ENCODE measurements at regions not wholly inside any gene's neighbourhood (a gene's known extent, or its start where the extent isn't known, plus 50 kb on each side); places are given as distances from the start of the nearest gene placed in this dataset.

- DNase-seq, result no peak
Measured at GRCh38 chr12:107539196-107539939, 146.2 kb upstream of the PWP1 start.

DNA sequence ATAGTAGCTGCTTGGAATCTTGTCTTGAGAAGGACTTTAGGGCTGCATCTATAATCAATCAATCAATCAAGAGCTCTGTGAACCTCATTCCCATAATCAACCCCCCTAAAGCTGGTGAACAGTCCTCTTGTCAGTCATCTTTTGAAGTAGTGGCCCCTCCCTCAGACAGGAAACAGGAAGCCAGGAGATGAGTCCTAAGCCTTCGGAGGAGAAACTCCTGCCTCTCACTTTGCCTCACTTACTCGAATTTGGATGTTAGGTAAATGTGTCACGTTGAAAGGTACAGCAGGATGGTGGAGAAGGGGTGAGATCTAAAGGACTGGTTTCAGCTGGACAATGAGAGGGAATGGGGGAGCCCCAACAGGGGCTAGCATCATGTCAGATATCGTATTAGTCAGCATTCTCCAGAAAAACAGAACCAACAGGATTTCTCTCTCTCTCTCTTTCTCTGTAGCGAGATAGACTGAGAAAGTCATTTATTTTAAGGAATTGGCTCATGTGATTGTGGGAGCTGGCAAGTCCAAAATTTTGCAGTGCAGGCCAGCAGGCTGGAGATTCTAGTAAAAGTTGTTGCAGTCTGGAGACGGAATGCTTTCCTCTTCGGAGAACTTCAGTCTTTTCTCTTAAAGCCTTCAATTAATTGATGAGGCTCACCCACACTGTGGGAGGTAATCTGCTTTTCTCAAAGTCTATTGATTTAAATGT is 144.4 kb upstream of the PWP1 start:
- no peak for DNase-seq

DNA sequence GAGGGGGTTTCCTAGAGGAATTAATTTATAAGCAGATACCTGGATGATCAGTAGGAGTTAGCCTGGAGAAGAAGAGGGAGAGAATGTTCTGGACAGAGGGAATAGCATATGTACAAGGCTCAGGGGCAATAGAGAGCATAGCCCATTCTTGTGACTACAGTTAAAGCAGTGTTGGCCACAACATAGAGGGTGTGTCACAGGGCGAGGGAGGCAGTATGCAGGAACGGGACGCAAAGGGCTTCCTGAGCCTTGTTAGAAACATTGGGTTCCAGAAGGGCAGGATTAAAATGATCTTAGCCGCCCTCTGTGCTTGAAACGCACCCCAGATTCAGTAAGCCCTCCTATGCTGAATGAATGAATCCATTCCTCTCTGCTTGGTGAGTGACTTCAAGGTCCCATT is 142.2 kb upstream of the PWP1 start:
- DNase-seq, result no peak

DNA sequence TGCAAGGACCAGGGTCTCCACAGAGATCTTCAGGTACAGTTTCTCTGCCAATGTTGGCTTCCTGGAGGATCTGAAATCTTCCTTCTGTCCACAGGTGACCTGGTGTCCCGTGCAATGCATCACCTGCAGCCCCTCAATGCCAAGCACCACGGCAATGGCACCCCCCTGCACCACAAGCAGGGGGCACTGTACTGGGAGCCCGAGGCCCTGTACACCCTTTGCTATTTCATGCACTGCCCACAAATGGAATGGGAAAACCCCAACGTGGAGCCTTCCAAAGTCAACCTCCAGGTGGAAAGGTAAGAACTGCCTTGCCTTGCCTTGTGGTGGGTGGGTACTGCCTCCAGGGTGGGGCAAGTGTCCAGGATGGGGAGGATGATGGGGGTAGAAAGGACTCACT is 141.8 kb upstream of the PWP1 start:
- no peak for DNase-seq

GRCh38 chr12:107544937-107545336 is 140.7 kb upstream of the PWP1 start:
- DNase-seq, result no peak

- no peak for DNase-seq
Measured at GRCh38 chr12:107545737-107546353, 139.8 kb upstream of the PWP1 start.

DNA sequence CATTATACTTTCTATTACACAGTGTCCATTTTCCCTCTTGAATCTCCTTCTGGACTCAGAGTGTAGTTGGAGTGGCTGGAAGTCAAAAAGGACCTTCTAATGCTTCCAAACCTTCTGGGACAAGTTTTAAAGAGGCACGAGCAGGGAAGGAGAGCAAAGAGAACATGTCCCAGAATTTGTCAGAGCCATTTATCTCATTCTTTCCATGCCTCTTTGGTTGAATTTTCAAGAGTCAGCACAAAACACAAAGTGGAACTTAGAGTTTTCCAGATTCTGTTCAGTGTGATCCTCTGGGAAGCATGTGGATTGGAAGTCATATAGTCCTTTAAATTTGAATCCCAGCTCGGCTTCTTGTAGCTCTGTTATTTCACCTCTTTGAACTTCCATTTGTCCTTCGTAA is 138.2 kb upstream of the PWP1 start:
- DNase-seq, result no peak

DNA sequence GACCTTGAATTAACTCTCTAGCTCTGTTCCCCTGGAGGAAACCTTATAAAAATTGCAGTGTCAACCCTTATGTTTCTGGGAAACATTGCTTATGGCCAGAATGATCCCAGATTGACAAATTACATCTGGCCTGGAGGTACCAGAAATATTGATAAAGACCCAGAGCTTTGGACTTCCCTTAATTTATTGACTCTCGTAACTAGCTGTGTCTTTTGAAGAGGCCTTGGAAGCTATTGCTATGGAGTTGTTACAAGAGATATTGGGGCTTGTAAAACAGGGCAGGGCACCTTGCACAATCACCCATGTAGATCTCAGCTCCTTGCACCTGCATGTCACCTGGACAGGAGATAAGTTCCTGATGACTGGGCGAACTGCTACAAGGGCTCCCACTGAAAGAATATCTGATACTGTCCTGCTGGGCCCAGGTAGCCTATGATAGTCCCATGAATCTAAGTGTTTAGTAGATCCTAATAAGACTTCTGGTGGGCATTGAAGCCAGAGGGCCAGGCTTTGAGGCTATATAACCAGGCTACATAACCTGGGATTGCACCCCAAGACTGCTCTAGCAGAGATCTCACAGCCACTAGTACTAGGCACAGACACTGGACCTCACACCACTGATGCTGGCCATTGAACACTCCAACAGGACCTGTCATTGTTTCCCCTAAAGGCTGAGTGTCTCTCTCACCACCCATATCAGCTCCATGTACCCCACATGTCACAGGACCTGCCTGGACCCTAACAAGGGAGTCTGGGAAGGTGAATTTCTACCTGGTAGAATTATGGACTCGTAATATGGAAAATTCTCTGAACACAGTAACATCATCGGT is 135.7 kb upstream of the PWP1 start:
- DNase-seq, result no peak

- DNase-seq, result no peak
Measured at GRCh38 chr12:107551434-107551833, 134.2 kb upstream of the PWP1 start.

- no peak for DNase-seq
Measured at GRCh38 chr12:107552263-107552662, 133.3 kb upstream of the PWP1 start.

DNA sequence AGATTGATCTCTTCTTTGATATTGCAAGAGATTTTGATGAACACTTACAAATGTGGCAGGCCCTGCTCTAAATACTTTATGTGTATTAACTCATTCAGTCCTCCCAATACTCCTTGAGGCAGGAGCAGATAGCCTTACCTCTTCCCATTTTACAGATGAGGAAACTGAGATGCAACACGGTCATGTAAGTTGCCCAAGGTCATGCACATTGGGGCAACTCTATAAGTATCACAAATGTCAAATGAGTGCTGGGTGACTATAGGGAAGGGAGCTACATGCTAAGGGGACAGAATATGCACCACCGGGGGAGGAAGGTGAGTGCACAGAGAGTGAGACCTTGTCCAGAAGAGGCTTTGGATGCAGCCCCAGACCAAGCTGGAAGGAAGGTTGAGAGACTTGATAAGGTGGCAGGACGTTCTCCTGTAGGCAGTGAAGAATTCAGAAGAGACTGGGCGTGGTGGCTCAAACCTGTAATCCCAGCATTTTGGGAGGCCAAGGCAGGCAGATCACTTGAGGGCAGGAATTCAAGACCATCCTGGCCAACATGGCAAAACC is 132.3 kb upstream of the PWP1 start:
- no peak for DNase-seq

GRCh38 chr12:107554941-107555340 is 130.7 kb upstream of the PWP1 start:
- no peak for DNase-seq

DNA sequence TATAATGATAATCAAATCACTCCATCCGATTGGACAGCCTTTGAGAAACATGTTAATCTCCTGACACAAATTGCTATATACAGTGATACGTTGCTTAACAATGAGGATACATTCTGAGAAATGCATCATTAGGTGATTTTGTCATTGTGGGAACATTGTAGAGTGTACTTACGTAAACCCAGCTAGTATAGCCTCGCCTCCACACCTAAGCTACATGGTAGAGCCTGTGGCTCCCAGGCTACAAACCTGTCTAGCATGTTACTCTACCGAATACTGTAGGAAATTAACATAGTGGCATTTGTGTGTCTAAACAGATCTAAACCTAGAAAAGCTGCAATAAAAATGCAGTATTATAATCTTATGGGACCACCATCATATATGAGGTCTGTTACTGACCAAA is 128.6 kb upstream of the PWP1 start:
- DNase-seq, result no peak

DNA sequence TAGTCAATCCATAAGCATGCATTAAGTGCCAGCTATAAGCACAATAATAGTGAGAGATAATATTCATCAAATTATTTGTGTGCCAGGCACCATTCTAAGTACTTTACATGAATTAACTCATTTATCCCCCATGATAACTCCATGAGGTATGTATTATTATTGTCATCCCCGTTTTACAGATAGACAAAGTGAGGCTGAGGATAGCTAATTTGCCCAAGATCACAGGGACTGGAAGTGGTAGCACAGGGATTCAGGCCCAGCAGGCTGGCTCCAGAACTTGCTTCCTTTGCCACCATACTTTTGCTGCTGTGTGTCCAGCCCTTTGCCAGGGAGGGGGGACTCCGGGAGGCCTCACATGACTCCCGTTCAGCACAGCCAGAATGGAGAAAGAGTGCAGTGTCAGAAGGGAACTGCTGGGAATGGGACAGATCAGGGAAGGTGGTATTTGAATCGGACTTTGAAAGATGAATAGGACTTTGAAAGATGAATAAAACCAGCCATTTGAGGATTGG is 128.0 kb upstream of the PWP1 start:
- no peak for DNase-seq

DNA sequence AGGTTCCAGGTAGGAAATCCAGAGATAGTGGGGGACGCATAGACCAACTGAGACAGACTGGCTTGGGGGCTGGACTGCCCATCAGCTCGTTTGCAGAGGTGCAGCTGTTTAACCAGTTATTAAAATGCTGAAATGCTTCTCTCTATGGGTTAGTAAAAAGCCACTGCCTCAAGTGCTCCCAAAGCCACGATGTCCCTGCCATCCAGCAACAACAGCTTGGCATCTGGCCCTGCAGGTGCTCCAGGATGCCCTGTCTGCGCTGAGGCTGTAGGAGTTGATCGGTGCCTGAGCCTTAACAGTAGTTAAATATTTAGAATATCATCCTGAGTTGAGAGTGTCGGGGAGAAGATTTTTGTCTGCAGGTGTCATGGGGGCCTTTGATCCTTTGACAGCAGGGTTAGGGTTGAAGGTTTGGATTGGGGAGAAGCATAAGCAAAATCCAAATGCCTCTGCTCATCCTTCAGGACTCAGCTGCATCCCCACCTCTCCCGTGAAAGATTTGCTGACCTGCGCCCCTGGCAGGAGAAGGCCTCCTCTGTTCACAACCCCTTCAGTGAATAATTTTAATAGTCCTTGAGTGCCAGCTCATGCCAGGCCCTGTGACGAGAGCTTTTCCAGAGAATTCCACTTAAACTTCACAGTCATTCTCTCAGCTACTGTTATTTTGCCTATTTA is 127.3 kb upstream of the PWP1 start:
- DNase-seq, result no peak

- DNase-seq, result no peak
Measured at GRCh38 chr12:107558816-107559382, 126.7 kb upstream of the PWP1 start.

GRCh38 chr12:107560165-107560898 is 125.3 kb upstream of the PWP1 start:
- no peak for DNase-seq

DNA sequence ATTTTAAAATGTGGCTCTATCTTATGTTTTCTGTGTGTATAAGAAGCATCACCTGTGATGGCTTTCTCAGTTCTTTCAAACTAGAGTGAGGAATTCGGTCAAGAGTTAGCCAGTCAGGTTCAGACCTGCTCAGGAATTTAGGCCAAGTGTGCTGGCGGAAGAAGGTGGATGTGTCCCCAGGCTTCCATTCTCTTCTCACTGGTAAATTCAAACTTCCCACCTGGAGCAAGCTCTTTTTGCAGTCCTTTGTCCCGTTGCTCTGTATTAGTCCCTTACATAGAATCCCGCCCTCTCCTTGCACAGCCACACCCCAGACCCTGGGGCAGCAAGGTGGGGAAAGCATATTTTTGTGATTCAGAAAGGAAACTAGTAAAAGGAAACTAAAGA is 124.7 kb upstream of the PWP1 start:
- no peak for DNase-seq

DNA sequence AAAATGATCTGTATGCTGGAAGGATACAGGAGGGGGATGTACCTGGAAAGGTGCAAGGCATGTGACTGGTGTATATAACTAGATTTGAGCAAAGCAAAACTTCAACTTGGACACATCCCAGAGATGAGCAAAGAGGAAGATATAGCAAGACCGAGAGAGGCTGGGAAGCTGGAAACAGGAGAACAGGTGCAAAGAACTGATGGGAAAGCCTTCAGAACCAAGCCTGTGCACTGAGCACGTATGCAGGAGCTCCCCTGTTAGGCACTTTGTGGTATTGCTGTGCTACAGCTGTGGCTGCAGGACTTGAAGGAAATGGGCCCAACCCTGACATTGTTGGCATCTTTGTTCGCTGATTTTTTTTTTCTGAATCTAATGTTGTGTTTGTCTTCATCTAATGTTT is 120.7 kb upstream of the PWP1 start:
- DNase-seq, result no peak

GRCh38 chr12:107565551-107565950 is 120.0 kb upstream of the PWP1 start:
- no peak for DNase-seq

All from OCI-M1 (cell line).